Right cardiac atrium (tissue), 5 donors: ENCODE measurements at regions not wholly inside any gene's neighbourhood (a gene's known extent, or its start where the extent isn't known, plus 50 kb on each side); places are given as distances from the start of the nearest gene placed in this dataset.
A peak's percentile ranks its signal among the peaks of the same experiment; 100 is the strongest.
"Not testable (repeated sequence)": the region's sequence is repeated elsewhere in the genome, so short reads cannot be mapped to it uniquely, and the experiment has no call there.

Experiments used
- ATAC-seq, 2 donors: fragments of 200-7000 bp; cut with Tn5 transposase; one replicate each; pipeline versions ENCODE4 v1.8.0 to v1.9.1; 2020; ENCODE audit warnings: moderate library complexity in 2 of 2, mild to moderate bottlenecking in 1 of 2
- DNase-seq, 3 donors: peaks; one replicate each; pipeline ENCODE4 v3.0.0-alpha.2; 2020
- H3K27ac ChIP-seq: one replicate; pipeline ENCODE4 v1.5.1; 2013; ENCODE audit warnings: mild to moderate bottlenecking, low read length, control low read depth, moderate library complexity
- H3K27me3 ChIP-seq: one replicate; pipeline ENCODE4 v1.6.1; 2013; ENCODE audit not compliant: control insufficient read depth, insufficient read depth
- H3K4me1 ChIP-seq: one replicate; pipeline ENCODE4 v1.6.1; 2013; ENCODE audit warnings: low read length; ENCODE audit not compliant: control insufficient read depth, insufficient read depth
- H3K4me3 ChIP-seq: one replicate; pipeline ENCODE4 v1.5.1; 2013; ENCODE audit warnings: low read length, control low read depth
- H3K9me3 ChIP-seq: one replicate; pipeline ENCODE4 v1.6.1; 2013; ENCODE audit warnings: low read length; ENCODE audit not compliant: control insufficient read depth
- WGBS: extraction: QIAGEN DNeasy Blood & Tissue Kit; methylation state at CpG from one replicate; pipeline ENCODE4 v1.1.7; 2013; 5-methylcytosine and 5-hydroxymethylcytosine counted together
- intact Hi-C, 4 donors: fragments of 100-400 bp; cut with DNase I; formaldehyde crosslinking; loops; one replicate each; pipeline versions ENCODE4 v1.11.0 to v1.14.0; 2022 to 2023
- donor health status: healthy with polysubstance abuse.
- donor health status: DM: no; HTN: yes; CAD: no.
- donor health status: DM: no; HTN: no; CAD: no.
- donor health status: DM: no; HTN: yes; CAD: no; lungs with severe emphysema.
- donor health status: DM: yes; HTN: yes; CAD: no.

- H3K27ac ChIP-seq = no peak overlapping the region
- no peaks in the 10 kb centered on the region for H3K27me3 ChIP-seq
- DNase-seq (no peak), ATAC-seq (no peak)
- intact Hi-C loops = no loop called here
- H3K4me1 ChIP-seq = no peaks in the 10 kb centered on the region
- 44% methylated on average over 2 of the region's 2 CpGs for WGBS
- H3K9me3 ChIP-seq = no peaks in the 10 kb centered on the region
- no peak overlapping the region for H3K4me3 ChIP-seq
These were observed 153.6 kb upstream of the NRXN3 start for GRCh38 chr14:78016532-78016931.

- Histone ChIP-seq H3K4me3 (no peak overlapping the region), H3K9me3 (no peaks in the 10 kb centered on the region), H3K27me3 (no peaks in the 10 kb centered on the region), H3K27ac (no peak overlapping the region), H3K4me1 (no peaks in the 10 kb centered on the region)
- intact Hi-C loops = no loop called here
- 40% methylated on average over 2 of the region's 2 CpGs for WGBS
- no peak for ATAC-seq
- no peak for DNase-seq
These were observed 151.9 kb upstream of the NRXN3 start for GRCh38 chr14:78018283-78018682.

- H3K4me3 ChIP-seq = no peak overlapping the region
- no peaks in the 10 kb centered on the region for H3K27me3 ChIP-seq
- WGBS = 44% methylated on average over 5 of the region's 5 CpGs
- H3K9me3 ChIP-seq = no peaks in the 10 kb centered on the region
- no peaks in the 10 kb centered on the region for H3K4me1 ChIP-seq
- DNase-seq = peak in 2 of 3 donors; percentile 39 to 63
- no peak overlapping the region for H3K27ac ChIP-seq
- peak in 1 of 2 donors; percentile 69 for ATAC-seq
- intact Hi-C loops = no loop called here
These were observed 148.1 kb upstream of the NRXN3 start for GRCh38 chr14:78022059-78022458.

GRCh38 chr14:78023112-78023511, 147.1 kb upstream of the NRXN3 start:
- Histone ChIP-seq H3K27me3 (no peaks in the 10 kb centered on the region), H3K9me3 (no peaks in the 10 kb centered on the region), H3K4me3 (no peak overlapping the region), H3K4me1 (no peaks in the 10 kb centered on the region), H3K27ac (no peak overlapping the region)
- ATAC-seq = no peak
- 78% methylated on average over 2 of the region's 2 CpGs for WGBS
- no peak for DNase-seq
- intact Hi-C loops = no loop called here

GRCh38 chr14:78028471-78028870, 141.7 kb upstream of the NRXN3 start:
- H3K9me3 ChIP-seq = no peaks in the 10 kb centered on the region
- no peaks in the 10 kb centered on the region for H3K4me1 ChIP-seq
- no peak overlapping the region for H3K4me3 ChIP-seq
- DNase-seq = no peak
- no peak for ATAC-seq
- H3K27me3 ChIP-seq = no peaks in the 10 kb centered on the region
- no peak overlapping the region for H3K27ac ChIP-seq
- intact Hi-C loops = no loop called here
- WGBS = 42% methylated on average over 1 of the region's 1 CpG

- H3K27ac ChIP-seq = no peak overlapping the region
- ATAC-seq (no peak), DNase-seq (no peak)
- intact Hi-C loops = no loop called here
- 24% methylated on average over 16 of the region's 16 CpGs for WGBS
- no peaks in the 10 kb centered on the region for H3K4me1 ChIP-seq
- H3K27me3 ChIP-seq = no peaks in the 10 kb centered on the region
- H3K9me3 ChIP-seq = no peaks in the 10 kb centered on the region
- H3K4me3 ChIP-seq = no peak overlapping the region
These were observed 140.4 kb upstream of the NRXN3 start for GRCh38 chr14:78029601-78030372.

GRCh38 chr14:78043349-78043748, 126.8 kb upstream of the NRXN3 start:
- H3K9me3 ChIP-seq = no peaks in the 10 kb centered on the region
- DNase-seq (no peak), ATAC-seq (no peak)
- no peaks in the 10 kb centered on the region for H3K4me1 ChIP-seq
- H3K27me3 ChIP-seq = no peaks in the 10 kb centered on the region
- intact Hi-C loops = no loop called here
- WGBS = 36% methylated on average over 1 of the region's 1 CpG
- no peak overlapping the region for H3K4me3 ChIP-seq
- no peak overlapping the region for H3K27ac ChIP-seq

GRCh38 chr14:78048120-78048519, 122.1 kb upstream of the NRXN3 start:
- ATAC-seq (no peak), DNase-seq (no peak)
- H3K4me3 ChIP-seq = no peak overlapping the region
- intact Hi-C loops = no loop called here
- no peaks in the 10 kb centered on the region for H3K9me3 ChIP-seq
- H3K4me1 ChIP-seq = no peaks in the 10 kb centered on the region
- WGBS = 13% methylated on average over 1 of the region's 1 CpG
- no peak overlapping the region for H3K27ac ChIP-seq
- no peaks in the 10 kb centered on the region for H3K27me3 ChIP-seq

GRCh38 chr14:78056890-78057289, 113.3 kb upstream of the NRXN3 start:
- H3K4me1 ChIP-seq, DNase-seq, H3K27me3 ChIP-seq, ATAC-seq, H3K9me3 ChIP-seq, H3K27ac ChIP-seq, H3K4me3 ChIP-seq, intact Hi-C loops: not testable (repeated sequence)
- 90% methylated on average over 2 of the region's 2 CpGs for WGBS

GRCh38 chr14:78070344-78070743, 99.8 kb upstream of the NRXN3 start:
- WGBS = 51% methylated on average over 1 of the region's 1 CpG
- DNase-seq (no peak), ATAC-seq (no peak)
- Histone ChIP-seq H3K4me3 (no peak overlapping the region), H3K9me3 (no peaks in the 10 kb centered on the region), H3K27ac (no peak overlapping the region), H3K4me1 (no peaks in the 10 kb centered on the region), H3K27me3 (no peaks in the 10 kb centered on the region)
- intact Hi-C loops = no loop called here

GRCh38 chr14:78071016-78071549, 99.1 kb upstream of the NRXN3 start:
- DNase-seq = no peak
- Histone ChIP-seq H3K27me3 (no peaks in the 10 kb centered on the region), H3K9me3 (no peaks in the 10 kb centered on the region), H3K27ac (no peak overlapping the region), H3K4me3 (no peak overlapping the region), H3K4me1 (no peaks in the 10 kb centered on the region)
- 72% methylated on average over 3 of the region's 3 CpGs for WGBS
- ATAC-seq = no peak
- intact Hi-C loops = no loop called here
